Peyer's patch (tissue), 4 donors: ENCODE measurements at regions not wholly inside any gene's neighbourhood (a gene's known extent, or its start where the extent isn't known, plus 50 kb on each side); places are given as distances from the start of the nearest gene placed in this dataset.

Source experiments
- DNase-seq, 3 donors: peaks; one replicate each; pipeline ENCODE4 v3.0.0-alpha.2; 2017 to 2019
- H3K27ac ChIP-seq, 4 donors: fragments of 200-600 bp; sonication (generic); one replicate each; pipeline ENCODE4 v1.5.1; 2016 to 2019
- H3K27me3 ChIP-seq, 2 donors: fragments of 200-600 bp; sonication (generic); one replicate each; pipeline ENCODE4 v1.5.1; 2019
- H3K36me3 ChIP-seq, 3 donors: fragments of 200-600 bp; sonication (generic); one replicate each; pipeline ENCODE4 v1.5.1; 2016 to 2019
- H3K4me1 ChIP-seq, 4 donors: fragments of 200-600 bp; sonication (generic); one replicate each; pipeline ENCODE4 v1.5.1; 2016 to 2019
- H3K4me3 ChIP-seq, 4 donors: fragments of 200-600 bp; sonication (generic); 1 replicate in 3 of 4; 2 replicates in 1 of 4; pipeline ENCODE4 v1.5.1; 2016 to 2019; ENCODE audit warnings: mild to moderate bottlenecking in 1 of 4
- H3K9me3 ChIP-seq, 4 donors: fragments of 200-600 bp; sonication (generic); one replicate each; pipeline ENCODE4 v1.5.1; 2016 to 2019; ENCODE audit warnings: mild to moderate bottlenecking in 1 of 4
- POLR2A ChIP-seq, 2 donors: fragments of 450-650 bp; IDR thresholded peaks; one replicate each; pipeline ENCODE4 v1.5.1; 2017; ENCODE audit warnings: antibody characterized with exemption in 2 of 2, mild to moderate bottlenecking in 2 of 2, moderate library complexity in 2 of 2
- TF ChIP-seq, protein P1 (sequence below), 6 experiments: fragments of 450-650 bp in 4 of 6; fragments of 200-600 bp in 2 of 6; sonication (generic) in 1 of 6; IDR thresholded peaks; one replicate each; pipeline ENCODE4 v1.5.1; 2017 to 2019; ENCODE audit warnings: antibody characterized with exemption in 6 of 6, mild to moderate bottlenecking in 3 of 6, moderate library complexity in 1 of 6

DNA sequence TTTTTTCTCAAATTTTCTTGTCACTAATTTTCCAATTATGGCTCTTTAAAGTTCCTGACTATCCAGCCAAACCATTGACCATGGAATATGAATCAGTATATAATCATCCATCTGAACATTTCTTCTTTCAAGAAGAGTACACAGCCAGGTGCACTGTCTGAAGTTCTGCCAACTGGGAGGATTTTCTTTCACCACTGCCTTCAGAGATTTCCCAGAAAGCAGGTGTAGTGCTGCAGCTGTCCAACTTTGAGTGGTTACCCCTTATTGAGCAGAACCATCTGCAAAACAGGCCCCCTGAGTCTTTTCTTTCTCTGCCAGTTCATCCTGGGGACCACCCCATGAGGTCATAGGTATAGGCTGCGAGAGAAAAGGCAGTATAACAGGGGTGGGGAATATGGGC is 1213.2 kb downstream of the RAPGEF2 start:
- no peaks in the 10 kb centered on the region for H3K36me3 ChIP-seq
- TF ChIP-seq, protein P1, sequence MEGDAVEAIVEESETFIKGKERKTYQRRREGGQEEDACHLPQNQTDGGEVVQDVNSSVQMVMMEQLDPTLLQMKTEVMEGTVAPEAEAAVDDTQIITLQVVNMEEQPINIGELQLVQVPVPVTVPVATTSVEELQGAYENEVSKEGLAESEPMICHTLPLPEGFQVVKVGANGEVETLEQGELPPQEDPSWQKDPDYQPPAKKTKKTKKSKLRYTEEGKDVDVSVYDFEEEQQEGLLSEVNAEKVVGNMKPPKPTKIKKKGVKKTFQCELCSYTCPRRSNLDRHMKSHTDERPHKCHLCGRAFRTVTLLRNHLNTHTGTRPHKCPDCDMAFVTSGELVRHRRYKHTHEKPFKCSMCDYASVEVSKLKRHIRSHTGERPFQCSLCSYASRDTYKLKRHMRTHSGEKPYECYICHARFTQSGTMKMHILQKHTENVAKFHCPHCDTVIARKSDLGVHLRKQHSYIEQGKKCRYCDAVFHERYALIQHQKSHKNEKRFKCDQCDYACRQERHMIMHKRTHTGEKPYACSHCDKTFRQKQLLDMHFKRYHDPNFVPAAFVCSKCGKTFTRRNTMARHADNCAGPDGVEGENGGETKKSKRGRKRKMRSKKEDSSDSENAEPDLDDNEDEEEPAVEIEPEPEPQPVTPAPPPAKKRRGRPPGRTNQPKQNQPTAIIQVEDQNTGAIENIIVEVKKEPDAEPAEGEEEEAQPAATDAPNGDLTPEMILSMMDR (IDR thresholded peaks at IDR 0.05) = no peak
- TF ChIP-seq POLR2A (IDR thresholded peaks at IDR 0.05) = no peak
- no peak overlapping the region for H3K4me3 ChIP-seq
- H3K4me1 ChIP-seq = no peaks in the 10 kb centered on the region
- H3K27ac ChIP-seq = no peak overlapping the region
- H3K9me3 ChIP-seq = no peaks in the 10 kb centered on the region
- DNase-seq = no peak
- H3K27me3 ChIP-seq = no peaks in the 10 kb centered on the region

DNA sequence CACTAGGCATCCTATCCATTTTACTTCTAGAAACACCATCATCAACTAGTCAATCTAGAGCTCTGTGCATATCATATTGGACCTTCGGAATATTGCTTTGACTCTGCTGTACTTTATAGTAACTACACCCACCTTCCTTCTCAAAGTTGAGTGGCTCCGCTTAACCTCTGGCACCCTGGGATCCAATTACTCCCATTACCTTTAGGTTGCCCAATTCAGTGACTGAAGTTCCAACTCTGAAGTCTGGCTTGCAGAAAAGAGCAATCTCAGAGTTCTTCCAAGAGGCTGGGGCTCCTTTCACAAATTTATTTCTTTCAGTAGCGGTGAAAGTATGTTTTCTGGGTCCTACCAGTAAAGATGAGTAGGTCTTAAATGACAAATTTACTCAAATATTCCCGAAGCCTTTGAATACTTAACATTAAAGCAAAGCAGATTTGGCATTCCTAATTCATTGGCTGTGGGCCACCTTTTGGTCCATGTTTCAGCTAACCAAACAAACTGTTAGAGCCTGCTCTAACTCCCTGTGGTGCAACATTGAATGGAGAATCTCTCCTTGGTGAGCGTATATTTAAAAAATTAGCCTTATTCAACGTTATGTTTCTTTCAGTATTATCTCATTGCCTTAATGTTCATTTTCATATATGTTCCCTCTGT is 1215.8 kb downstream of the RAPGEF2 start:
- DNase-seq = no peak
- Histone ChIP-seq H3K27me3 (no peaks in the 10 kb centered on the region), H3K4me3 (no peak overlapping the region), H3K27ac (no peak overlapping the region), H3K9me3 (no peaks in the 10 kb centered on the region), H3K36me3 (no peaks in the 10 kb centered on the region), H3K4me1 (no peaks in the 10 kb centered on the region)
- TF ChIP-seq, protein P1 (IDR thresholded peaks at IDR 0.05) = no peak
- TF ChIP-seq POLR2A (IDR thresholded peaks at IDR 0.05) = no peak

DNA sequence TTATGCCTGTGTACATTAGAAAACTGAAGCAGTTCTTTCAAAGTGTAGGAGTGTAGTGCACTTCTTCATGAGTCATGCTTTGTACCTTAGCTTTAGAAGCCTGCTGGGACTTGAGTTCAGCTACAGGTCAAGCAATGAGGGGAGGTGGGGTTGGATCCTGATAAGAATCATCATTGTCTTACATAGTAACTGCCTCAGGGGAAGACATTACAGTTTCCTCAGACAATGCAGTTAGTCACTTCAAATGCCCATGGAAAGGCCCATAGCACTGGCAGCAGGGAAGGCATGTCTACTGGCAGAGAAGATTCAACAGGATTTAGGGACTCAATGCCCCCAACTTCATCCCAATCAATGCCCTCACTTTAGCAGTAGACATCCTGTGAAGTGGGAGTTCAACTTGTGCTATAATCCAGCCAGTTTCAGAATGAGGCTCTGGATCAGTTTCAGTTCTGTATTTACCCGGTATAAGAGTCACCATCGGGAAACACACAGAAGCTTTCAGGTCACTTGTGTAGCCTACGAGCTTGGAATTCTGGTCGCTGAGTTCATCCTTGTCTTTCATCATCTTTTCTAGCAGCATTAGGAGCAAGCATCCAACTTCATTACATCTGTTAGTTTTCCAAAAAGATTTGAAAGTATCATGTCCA is 1216.5 kb downstream of the RAPGEF2 start:
- Histone ChIP-seq H3K9me3 (no peaks in the 10 kb centered on the region), H3K27ac (no peak overlapping the region), H3K27me3 (no peaks in the 10 kb centered on the region), H3K4me1 (no peaks in the 10 kb centered on the region), H3K36me3 (no peaks in the 10 kb centered on the region), H3K4me3 (no peak overlapping the region)
- no peak for DNase-seq
- TF ChIP-seq, protein P1 (IDR thresholded peaks at IDR 0.05) = no peak
- TF ChIP-seq POLR2A (IDR thresholded peaks at IDR 0.05) = no peak

DNA sequence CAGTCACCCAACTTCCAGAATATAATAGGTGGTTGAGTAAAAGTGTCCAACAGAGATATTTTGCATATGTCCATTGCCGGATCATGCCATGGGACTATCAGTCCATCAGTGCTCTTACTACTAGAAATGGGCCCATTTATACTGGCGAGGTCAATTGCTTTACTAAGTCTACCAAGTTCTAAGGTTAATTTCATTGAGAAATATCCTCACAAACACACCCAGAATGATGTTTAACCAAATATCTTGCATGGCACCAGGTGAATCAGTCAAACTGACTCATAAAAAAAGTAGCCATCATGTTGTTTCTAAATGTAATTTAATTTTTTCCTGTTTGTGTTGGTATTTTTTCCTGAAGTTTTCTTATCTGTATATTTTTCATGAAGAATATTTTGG is 1217.0 kb downstream of the RAPGEF2 start:
- H3K9me3 ChIP-seq = no peaks in the 10 kb centered on the region
- DNase-seq = no peak
- H3K4me1 ChIP-seq = no peaks in the 10 kb centered on the region
- H3K27me3 ChIP-seq = no peaks in the 10 kb centered on the region
- no peaks in the 10 kb centered on the region for H3K36me3 ChIP-seq
- H3K4me3 ChIP-seq = no peak overlapping the region
- TF ChIP-seq, protein P1 (IDR thresholded peaks at IDR 0.05) = no peak
- TF ChIP-seq POLR2A (IDR thresholded peaks at IDR 0.05) = no peak
- no peak overlapping the region for H3K27ac ChIP-seq

DNA sequence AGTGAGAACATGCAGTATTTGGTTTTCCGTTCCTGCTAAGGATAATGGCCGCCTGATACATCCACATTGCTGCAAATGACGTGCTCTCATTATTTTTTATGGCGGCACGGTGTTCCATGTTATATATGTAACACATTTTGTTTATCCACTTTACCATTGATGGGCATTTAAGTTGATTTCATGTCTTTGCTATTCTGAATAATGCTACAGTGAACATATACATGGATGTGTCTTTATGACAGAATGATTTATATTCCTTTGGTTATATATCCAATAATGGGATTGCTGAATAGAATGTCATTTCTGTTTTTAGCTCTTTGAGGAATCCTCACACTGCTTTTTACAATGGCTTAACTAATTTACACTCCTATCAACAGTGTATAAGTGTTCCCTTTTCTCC is 1223.2 kb downstream of the RAPGEF2 start:
- TF ChIP-seq, protein P1 (IDR thresholded peaks at IDR 0.05) = no peak
- TF ChIP-seq POLR2A (IDR thresholded peaks at IDR 0.05) = no peak
- no peaks in the 10 kb centered on the region for H3K27me3 ChIP-seq
- no peak for DNase-seq
- H3K4me1 ChIP-seq = no peaks in the 10 kb centered on the region
- H3K4me3 ChIP-seq = no peak overlapping the region
- H3K27ac ChIP-seq = no peak overlapping the region
- no peaks in the 10 kb centered on the region for H3K9me3 ChIP-seq
- H3K36me3 ChIP-seq = no peaks in the 10 kb centered on the region
